ENCODE measurements at regions not wholly inside any gene's neighbourhood (a gene's known extent, or its start where the extent isn't known, plus 50 kb on each side); places are given as distances from the start of the nearest gene placed in this dataset.

- Histone ChIP-seq H3K4me3 (no peak overlapping the region), H3K36me3 (no peaks in the 10 kb centered on the region), H3K9me3 (peaks cover 0 to 4% (median 0%) of the 10 kb centered on the region in 12 donors), H3K27ac (no peak overlapping the region), H3K4me1 (no peaks in the 10 kb centered on the region), H3K27me3 (no peaks in the 10 kb centered on the region)
- intact Hi-C loops (cut with DNase I) = no loop called here
- DNase-seq (no peak), ATAC-seq (no peak)
- TF ChIP-seq POLR2A (IDR thresholded peaks at IDR 0.05) = no peak
These were observed 1730.2 kb downstream of the OLFM4 start for GRCh38 chr13:54758795-54759194.

DNA sequence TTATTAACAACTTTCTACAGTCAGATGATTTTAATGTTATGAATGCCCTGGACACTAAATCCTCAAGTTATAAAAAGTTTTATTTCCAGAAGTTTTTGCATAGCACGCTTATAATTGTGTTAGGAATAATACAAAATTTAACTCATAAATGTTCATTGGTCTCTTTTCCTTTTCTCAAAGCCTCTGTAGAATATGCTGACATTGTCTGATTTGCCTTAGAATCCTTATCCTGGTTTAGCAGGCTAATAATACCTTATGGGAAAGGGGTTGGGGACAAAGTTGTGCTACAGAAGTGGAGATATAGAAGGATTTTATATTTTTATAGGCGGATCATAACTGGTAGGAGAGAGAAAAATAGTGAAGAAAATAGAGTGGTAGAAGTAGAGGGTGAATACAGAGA is 1739.6 kb downstream of the OLFM4 start:
- WGBS, 4 donors = 71 to 85% (median 82%) methylated on average over 2 of the region's 2 CpGs
- Histone ChIP-seq H3K4me3 (no peak overlapping the region), H3K27me3 (no peaks in the 10 kb centered on the region), H3K9me3 (peaks cover 0 to 7% (median 0%) of the 10 kb centered on the region in 12 donors), H3K36me3 (no peaks in the 10 kb centered on the region), H3K27ac (no peak overlapping the region), H3K4me1 (no peaks in the 10 kb centered on the region)
- DNase-seq (no peak), ATAC-seq (no peak)
- TF ChIP-seq, protein P1, sequence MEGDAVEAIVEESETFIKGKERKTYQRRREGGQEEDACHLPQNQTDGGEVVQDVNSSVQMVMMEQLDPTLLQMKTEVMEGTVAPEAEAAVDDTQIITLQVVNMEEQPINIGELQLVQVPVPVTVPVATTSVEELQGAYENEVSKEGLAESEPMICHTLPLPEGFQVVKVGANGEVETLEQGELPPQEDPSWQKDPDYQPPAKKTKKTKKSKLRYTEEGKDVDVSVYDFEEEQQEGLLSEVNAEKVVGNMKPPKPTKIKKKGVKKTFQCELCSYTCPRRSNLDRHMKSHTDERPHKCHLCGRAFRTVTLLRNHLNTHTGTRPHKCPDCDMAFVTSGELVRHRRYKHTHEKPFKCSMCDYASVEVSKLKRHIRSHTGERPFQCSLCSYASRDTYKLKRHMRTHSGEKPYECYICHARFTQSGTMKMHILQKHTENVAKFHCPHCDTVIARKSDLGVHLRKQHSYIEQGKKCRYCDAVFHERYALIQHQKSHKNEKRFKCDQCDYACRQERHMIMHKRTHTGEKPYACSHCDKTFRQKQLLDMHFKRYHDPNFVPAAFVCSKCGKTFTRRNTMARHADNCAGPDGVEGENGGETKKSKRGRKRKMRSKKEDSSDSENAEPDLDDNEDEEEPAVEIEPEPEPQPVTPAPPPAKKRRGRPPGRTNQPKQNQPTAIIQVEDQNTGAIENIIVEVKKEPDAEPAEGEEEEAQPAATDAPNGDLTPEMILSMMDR (IDR thresholded peaks at IDR 0.05) = no peak
- TF ChIP-seq POLR2A (IDR thresholded peaks at IDR 0.05) = no peak
- intact Hi-C loops (cut with DNase I) = no loop called here

GRCh38 chr13:54775501-54776191 is 1747.0 kb downstream of the OLFM4 start:
- Histone ChIP-seq H3K27ac (no peak overlapping the region), H3K36me3 (no peaks in the 10 kb centered on the region), H3K4me3 (no peak overlapping the region), H3K4me1 (no peaks in the 10 kb centered on the region), H3K9me3 (peaks cover 0 to 12% (median 0%) of the 10 kb centered on the region in 12 donors), H3K27me3 (no peaks in the 10 kb centered on the region)
- WGBS, 4 donors = 77 to 86% (median 81%) methylated on average over 10 to 13 of the region's 13 CpGs
- no peak for ATAC-seq
- DNase-seq = no peak
- no peak for TF ChIP-seq POLR2A (IDR thresholded peaks at IDR 0.05)
- intact Hi-C loops (cut with DNase I) = no loop called here

GRCh38 chr13:54787754-54788153 is 1759.1 kb downstream of the OLFM4 start:
- ATAC-seq (no peak), DNase-seq (no peak)
- no peak for TF ChIP-seq POLR2A (IDR thresholded peaks at IDR 0.05)
- TF ChIP-seq, protein P1 (IDR thresholded peaks at IDR 0.05) = no peak

DNA sequence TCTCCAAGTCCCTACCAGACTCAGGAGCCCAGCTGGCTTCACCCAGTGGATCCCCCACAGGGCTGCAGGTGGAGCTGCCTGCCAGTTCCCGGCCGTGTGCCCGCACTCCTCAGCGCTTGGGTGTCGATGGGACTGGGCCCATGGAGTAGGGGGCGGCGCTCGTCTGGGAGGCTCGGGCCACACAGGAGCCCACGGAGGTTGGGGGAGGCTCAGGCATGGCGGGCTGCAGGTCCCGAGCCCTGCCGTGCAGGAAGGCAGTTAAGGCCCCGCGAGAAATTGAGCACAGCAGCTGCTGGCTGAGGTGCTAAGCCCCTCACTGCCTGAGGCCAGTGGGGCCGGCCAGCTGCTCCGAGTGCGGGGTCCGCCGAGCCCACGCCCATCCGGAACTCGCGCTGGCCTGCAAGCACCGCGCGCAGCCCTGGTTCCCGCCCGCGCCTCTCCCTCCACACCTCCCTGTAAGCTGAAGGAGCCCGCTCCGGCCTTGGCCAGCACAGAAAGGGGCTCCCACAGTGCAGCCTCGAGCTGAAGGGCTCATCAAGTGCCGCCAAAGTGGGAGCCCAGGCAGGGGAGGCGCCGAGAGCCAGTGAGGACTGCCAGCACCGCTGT is 1771.1 kb downstream of the OLFM4 start:
- TF ChIP-seq, protein P1 (IDR thresholded peaks at IDR 0.05) = no peak
- TF ChIP-seq POLR2A (IDR thresholded peaks at IDR 0.05) = no peak
- no peak for DNase-seq
- Histone ChIP-seq H3K4me3 (no peak overlapping the region), H3K36me3 (no peaks in the 10 kb centered on the region), H3K9me3 (no peaks in the 10 kb centered on the region), H3K27ac (no peak overlapping the region), H3K27me3 (no peaks in the 10 kb centered on the region), H3K4me1 (no peaks in the 10 kb centered on the region)
- 91 to 94% (median 93%) methylated on average over 32 to 37 of the region's 37 CpGs for WGBS, 4 donors
- intact Hi-C loops (cut with DNase I) = no loop called here
- no peak for ATAC-seq

More at GRCh38 chr13:54787754-54788153, 1759.1 kb downstream of the OLFM4 start:
- H3K4me3 ChIP-seq = no peak overlapping the region
- no peaks in the 10 kb centered on the region for H3K4me1 ChIP-seq
- peaks cover 0 to 13% (median 0%) of the 10 kb centered on the region in 12 donors for H3K9me3 ChIP-seq
- H3K27me3 ChIP-seq = no peaks in the 10 kb centered on the region
- intact Hi-C loops (cut with DNase I) = no loop called here
- whole genome bisulfite sequencing, 4 donors = 90 to 96% (median 93%) methylated on average over 7 to 12 of the region's 12 CpGs
- H3K27ac ChIP-seq = no peak overlapping the region
- no peaks in the 10 kb centered on the region for H3K36me3 ChIP-seq

Measured in heart left ventricle (tissue), 16 donors.